GM12892 (cell line): ENCODE measurements at regions not wholly inside any gene's neighbourhood (a gene's known extent, or its start where the extent isn't known, plus 50 kb on each side); places are given as distances from the start of the nearest gene placed in this dataset.

ENCODE experiments used
- DNase-seq: peaks from one replicate; pipeline ENCODE4 v3.0.0; 2011; ENCODE audit not compliant: insufficient read length
- FAIRE-seq: peaks from 2 replicates; lab custom pipeline; 2011; peaks lifted over from hg19 to GRCh38; lab: Jason Lieb, UNC
- POLR2A ChIP-seq: IDR thresholded peaks from 2 replicates; pipeline ENCODE4 v1.6.1; 2011; ENCODE audit warnings: low read depth, low read length, control low read depth
- POLR2AphosphoS5 ChIP-seq: IDR thresholded peaks from 2 replicates; pipeline ENCODE4 v1.6.1; 2011; ENCODE audit warnings: low read depth, low read length, control low read depth
- TAF1 ChIP-seq: IDR thresholded peaks from 2 replicates; pipeline ENCODE4 v1.6.1; 2011; ENCODE audit warnings: low read depth, mild to moderate bottlenecking, control low read depth, low read length, borderline replicate concordance

GRCh38 chr22:48677168-48677520 is 1150.5 kb downstream of the BRD1 start:
- FAIRE-seq (no peak), DNase-seq (no peak)
- TF ChIP-seq TAF1 (no peak), POLR2A (no peak), POLR2AphosphoS5 (no peak)

GRCh38 chr22:48676266-48677167 is 1151.2 kb downstream of the BRD1 start:
- TF ChIP-seq POLR2A (no peak), TAF1 (no peak), POLR2AphosphoS5 (no peak)
- no peak for DNase-seq
- FAIRE-seq = no peak

GRCh38 chr22:48675830-48676145 is 1151.9 kb downstream of the BRD1 start:
- TF ChIP-seq POLR2AphosphoS5 (no peak), POLR2A (no peak), TAF1 (no peak)
- FAIRE-seq (no peak), DNase-seq (no peak)

- DNase-seq (no peak), FAIRE-seq (no peak)
- no peak for TF ChIP-seq POLR2AphosphoS5
- TF ChIP-seq TAF1 = no peak
These were observed 1152.4 kb downstream of the BRD1 start for GRCh38 chr22:48675141-48675829.

- FAIRE-seq (no peak), DNase-seq (no peak)
- TF ChIP-seq POLR2AphosphoS5 = no peak
- no peak for TF ChIP-seq POLR2A
- TF ChIP-seq TAF1 = no peak
These were observed 1153.7 kb downstream of the BRD1 start for GRCh38 chr22:48673806-48674500.

GRCh38 chr22:48672387-48672786 is 1155.3 kb downstream of the BRD1 start:
- FAIRE-seq = no peak
- no peak for DNase-seq
- TF ChIP-seq TAF1 (no peak), POLR2AphosphoS5 (no peak), POLR2A (no peak)

- FAIRE-seq (no peak), DNase-seq (no peak)
- TF ChIP-seq POLR2A = no peak
- no peak for TF ChIP-seq TAF1
- no peak for TF ChIP-seq POLR2AphosphoS5
These were observed 1156.9 kb downstream of the BRD1 start for GRCh38 chr22:48670731-48671130.

GRCh38 chr22:48669986-48670716 is 1157.5 kb downstream of the BRD1 start:
- TF ChIP-seq POLR2A (no peak), TAF1 (no peak), POLR2AphosphoS5 (no peak)
- DNase-seq (no peak), FAIRE-seq (no peak)

GRCh38 chr22:48669226-48669625 is 1158.4 kb downstream of the BRD1 start:
- TF ChIP-seq TAF1 (no peak), POLR2AphosphoS5 (no peak), POLR2A (no peak)
- FAIRE-seq (no peak), DNase-seq (no peak)

- TF ChIP-seq POLR2AphosphoS5 (no peak), TAF1 (no peak), POLR2A (no peak)
- FAIRE-seq (no peak), DNase-seq (no peak)
These were observed 1160.4 kb downstream of the BRD1 start for GRCh38 chr22:48667289-48667688.

- no peak for DNase-seq
- FAIRE-seq = no peak
- TF ChIP-seq POLR2A = no peak
- TF ChIP-seq TAF1 = no peak
- TF ChIP-seq POLR2AphosphoS5 = no peak
These were observed 1161.1 kb downstream of the BRD1 start for GRCh38 chr22:48666620-48667019.
